Stimulated activated CD8-positive, alpha-beta memory T cell treated with anti-CD3 and anti-CD28 coated beads, Interleukin-15, amount 100 ng/mL, for 4 hours (primary cell): ENCODE measurements at regions not wholly inside any gene's neighbourhood (a gene's known extent, or its start where the extent isn't known, plus 50 kb on each side); places are given as distances from the start of the nearest gene placed in this dataset.
"Not testable (repeated sequence)": the region's sequence is repeated elsewhere in the genome, so short reads cannot be mapped to it uniquely, and the experiment has no call there.

Experiments used
- DNase-seq, 2 donors: peaks; one replicate each; pipeline ENCODE4 v3.0.0-alpha.2; 2020; ENCODE audit warnings: low read depth in 2 of 2

DNA sequence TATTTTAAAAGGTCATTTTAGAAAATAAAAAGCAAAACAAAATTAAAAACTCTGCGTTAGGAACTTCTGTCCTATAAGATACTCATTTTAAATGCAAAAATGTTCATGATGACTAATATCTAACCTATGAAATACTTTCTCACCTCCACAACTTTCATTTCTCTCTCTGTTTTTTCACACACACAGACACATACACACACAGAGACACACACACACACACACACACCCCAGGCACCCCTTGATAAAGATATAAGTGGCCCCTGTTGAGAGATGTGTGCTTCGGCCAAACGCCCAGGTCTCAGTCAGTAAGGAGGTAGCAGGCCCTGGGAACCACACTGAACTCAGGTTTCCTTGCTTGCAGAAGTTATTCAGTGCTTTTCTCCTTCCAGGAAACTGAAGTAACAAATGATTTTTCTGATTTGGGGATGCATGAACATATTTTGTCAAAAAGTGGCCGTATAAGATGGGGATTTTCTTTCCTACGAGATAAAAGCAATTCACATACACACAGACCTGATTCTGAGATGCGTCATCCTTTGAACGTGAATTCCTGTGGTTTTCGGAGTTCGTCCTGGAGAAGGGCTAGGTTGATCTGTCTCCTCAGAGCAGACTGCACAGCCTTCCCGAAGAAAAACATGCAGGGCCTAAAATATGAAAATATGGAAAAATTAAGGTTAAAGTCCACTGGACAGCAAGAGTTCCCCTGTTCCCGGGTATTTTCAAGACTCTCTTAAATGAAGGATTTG is 306.8 kb upstream of the FOXQ1 start:
- DNase-seq, result no peak

DNA sequence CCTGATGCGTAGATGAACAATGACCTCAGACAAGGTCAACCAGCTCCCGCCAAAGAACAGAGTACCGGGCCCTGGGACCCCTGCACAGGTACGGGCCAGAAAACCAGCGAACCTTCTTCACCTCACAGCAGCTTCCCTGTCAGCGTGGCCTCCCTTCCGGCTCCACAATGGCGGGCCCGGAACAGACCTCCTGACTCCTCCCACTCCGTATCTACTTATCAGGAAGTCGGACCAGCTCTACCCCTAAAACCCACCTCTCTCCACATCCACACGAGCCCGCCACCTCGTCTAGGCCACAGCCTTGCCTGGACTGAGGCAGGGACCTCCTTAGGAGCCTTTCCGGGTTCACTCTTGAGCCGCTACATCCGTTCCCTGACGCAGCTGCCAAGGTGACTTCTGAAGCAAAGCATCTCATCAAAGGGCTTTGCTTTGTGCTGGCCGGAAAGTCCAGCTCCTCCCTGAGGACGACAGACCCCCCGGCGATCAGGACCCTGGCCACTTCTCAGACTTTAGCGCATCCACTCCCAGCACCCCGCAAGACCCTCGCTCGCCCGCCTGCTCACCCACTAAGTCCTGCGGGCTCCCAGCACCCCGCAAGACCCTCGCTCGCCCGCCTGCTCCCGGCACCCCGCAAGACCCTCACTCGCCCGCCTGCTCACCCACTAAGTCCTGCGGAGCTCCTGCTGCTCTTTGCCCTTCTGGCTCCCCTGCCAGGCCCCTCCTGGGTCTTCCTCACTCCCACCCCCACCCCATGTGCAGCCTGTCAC is 308.3 kb upstream of the FOXQ1 start:
- no peak for DNase-seq

DNA sequence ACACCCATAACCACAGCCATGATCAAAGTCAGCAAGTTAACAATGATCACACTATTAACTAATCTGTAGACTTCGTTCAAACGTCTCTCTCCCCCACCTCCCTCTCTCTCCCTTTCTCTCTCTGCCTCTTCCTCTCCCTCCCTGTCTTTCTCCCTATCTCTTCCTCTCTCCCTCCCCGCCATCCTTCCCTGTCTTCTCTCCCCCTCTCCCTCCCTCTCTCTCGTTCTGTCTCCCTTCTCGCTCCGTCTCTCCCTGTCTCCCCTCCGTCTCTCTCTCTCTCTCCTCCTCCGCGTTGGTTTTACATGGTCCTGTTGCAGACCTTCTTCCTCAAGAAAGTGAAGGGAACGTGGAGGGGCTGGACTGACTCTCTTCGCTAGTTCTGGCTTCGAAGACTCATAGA is 308.9 kb upstream of the FOXQ1 start:
- no peak for DNase-seq

DNA sequence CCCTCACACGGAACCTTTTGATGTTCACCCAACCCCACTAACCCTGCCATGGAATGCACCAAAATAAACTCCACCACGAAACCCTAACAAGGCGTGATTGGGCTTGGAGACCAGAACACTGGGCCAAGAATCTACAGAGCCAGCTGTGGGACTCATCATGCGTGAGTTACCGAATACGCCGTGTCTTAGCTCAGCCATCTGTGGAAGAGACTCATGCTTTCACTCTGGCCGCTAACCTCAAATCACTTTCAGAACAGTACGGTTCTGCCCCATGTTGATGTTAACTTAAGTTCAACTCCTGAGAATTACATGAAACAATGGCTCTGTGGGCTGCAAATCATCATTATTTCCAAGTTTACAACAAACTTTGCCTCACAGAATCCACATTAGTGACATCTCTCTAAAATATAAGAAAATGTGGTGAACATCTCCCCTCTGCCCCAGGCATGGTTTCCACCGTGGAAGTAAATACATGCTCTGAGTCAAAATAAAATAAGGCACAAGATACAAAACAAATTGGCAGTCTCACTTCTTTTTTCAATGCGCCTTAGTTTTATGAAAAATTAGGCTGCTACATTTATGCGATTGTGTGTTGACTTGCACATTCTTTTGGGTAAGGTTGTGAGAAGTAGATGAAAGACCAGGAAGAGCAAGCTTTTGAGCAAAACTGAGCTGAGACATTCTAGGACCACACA is 308.9 kb upstream of the EXOC2 start:
- no peak for DNase-seq

DNA sequence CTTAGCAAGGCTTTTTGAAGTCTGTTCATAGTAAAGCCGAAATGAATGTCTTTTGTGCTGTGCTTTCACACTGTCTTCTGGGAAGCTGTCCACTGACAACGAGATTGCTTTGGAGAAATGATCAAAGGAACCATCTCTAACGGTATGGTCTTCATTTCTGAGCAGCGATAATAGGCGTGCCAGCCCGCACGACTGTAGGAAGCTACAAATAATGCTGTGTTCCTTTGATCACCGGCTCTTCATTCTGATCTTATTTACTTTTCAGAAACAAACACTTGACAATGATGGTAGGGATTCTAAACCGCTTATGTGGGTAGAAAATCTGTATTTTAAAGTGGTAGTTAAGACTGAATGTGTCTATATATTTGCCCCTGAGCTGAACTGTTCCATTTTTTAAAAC is 306.6 kb upstream of the EXOC2 start:
- DNase-seq, result no peak

DNA sequence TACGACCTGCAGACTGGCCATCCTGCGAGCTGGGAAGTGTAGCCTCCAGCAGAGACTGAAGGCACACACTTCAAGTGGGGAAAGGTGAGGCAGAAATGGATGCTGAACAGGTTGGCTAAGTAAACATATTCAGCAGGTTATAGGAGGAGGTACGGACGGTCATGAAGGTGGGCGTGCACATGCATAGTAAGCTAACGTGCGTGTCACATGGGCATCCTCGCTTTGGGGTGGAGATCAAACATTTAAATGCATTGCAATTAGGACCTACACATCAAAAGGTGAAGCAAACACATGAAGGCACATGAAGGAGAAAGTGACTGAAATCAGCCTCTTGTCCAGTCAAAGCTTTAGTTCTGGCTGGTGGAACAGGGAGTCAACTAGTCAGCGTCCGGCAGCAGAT is 305.6 kb upstream of the EXOC2 start:
- DNase-seq, result no peak

DNA sequence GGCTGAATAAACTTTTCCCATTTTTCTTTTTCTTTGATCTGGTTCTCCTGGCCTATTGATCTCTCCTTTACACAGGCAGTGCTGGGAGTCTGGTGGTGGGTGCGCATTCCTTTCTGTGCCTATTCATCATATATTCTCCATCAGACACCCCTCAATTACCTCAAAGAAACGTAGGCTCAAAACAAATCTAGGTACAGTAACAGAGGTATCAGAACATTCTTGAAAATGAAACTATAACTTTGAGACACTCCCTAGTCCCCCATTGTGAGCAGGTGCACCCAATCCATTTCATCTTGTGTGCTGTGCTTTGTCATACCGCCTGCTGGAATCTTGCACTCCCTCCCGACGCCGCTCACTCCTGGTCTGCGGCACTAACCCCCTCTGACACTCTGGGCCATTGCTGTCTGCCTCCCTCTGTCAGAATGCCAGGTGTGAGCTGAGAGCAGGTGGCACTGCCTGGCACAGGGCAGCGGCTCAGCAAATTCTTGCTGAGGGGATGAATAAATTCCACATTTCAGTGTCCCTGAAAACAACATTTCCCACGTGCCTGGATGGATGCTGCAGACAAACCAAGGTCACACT is 303.4 kb upstream of the EXOC2 start:
- no peak for DNase-seq

DNA sequence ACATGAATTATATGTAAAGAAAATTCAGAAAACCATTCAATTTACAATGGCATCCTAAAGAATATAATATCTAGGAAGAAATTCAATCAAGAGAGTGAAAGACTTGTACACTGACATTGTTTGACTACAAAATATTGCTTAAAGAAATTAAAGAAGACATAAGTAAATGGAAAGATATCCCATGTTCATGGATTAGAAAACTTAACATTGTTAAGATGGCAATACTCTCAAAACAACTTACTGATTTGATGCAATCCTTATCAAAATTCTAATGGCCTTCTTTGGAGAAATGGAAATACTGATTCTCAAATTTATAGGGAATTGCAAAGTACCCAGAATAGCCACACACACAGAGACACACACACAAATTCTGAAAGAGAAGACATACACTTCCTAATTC is 298.3 kb upstream of the EXOC2 start:
- no peak for DNase-seq

DNA sequence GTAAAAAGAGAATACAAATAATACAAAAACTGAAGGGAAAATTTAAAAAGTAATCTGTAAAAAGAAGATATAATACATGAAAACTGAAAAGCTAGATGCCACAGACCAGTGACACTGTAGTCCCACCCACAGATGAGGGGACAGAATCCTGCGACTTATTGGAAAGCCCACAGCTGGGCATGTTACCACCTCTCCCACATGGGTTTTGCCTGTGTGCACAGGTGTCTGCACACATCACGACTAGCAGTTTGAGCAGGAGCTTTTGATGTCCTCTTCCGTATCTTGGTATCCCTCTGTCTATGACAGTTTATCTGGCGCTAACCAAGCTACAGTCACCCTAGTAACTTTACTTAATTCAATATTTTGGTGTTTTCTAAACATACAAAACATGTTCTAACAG is 291.1 kb upstream of the EXOC2 start:
- no peak for DNase-seq

DNA sequence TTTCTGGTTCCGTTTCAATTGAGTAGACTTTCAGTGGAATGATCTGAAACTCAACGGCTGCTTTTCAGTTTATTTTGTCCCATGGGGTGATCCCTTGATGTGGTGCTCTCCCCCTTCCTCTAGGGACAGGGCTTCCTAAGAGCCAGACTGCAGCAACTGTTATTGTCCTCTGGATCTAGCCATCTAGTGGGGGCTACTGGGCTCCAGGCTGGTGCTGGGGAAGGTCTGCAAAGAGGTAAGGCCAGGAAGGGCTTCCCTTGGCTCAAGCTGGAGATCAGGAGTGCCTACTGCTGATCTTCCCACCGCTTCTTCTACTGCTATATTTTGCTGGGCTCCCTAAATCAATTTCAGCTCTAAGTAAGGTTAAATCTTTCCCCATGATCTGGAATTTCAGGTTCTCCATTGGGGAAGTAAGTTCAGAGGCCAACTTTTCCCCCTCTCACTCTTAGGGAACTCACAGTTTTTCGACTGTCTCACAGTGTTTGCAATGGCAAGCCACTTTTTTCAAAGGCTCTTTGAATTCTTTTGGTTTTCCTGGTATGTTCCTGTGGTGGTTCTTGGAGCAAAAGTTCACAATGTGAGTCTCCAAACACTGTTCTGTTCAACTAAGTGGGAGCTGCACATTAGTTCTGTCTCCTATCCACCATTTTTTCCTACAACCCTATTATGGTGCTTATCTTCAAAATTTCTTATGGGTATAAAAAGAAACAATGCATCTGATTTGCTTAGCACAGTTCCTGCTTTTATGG is 286.2 kb upstream of the EXOC2 start:
- DNase-seq, result no peak

DNA sequence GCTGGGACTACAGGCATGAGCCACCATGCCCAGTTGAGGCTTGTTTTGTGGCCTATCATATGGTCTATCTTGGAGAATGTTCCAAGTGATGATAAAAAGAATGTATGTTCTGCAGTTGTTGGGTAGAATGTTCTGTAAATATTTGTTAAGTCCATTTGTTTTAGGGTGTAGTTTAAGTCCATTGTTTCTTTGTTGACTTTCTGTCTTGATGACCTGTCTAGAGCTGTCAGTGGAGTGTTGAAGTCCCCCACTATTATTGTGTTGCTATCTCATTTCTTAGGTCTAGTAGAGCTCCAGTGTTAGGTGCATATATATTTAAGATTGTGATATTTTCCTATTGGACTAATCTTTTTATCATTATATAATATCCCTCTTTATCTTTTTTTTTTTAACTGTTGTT is 284.3 kb upstream of the EXOC2 start:
- not testable (repeated sequence) for DNase-seq

DNA sequence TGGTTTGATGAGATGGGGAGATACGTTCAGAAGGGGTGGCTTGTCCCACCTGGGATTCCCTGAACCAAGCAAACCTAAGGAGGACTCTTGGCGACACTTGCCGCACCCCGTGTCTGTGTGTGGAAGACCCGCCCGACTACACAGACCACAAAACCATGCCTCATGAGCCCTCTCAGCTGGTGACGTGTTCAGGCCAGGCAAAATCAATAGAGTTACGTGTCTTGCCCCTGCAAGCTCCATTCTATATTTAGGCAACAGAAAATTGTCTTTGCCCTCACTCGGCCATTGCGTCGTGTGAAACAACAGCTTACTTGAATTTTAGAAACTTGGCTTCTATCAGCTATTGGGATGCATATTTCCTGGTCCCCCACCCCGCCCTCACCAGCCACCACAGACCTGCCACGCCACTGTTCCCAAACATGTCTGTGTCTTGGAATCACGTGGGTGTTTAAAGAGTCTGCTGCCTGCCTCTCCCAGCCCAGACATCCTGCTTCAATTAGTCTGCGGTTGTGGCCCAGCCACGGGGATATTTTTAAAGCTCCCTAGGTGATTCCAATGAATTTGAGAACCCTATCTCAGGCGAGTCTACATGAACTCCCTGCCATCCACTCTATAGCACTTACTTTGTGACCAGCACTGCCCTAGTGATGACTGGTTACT is 279.2 kb upstream of the EXOC2 start:
- DNase-seq, result no peak

DNA sequence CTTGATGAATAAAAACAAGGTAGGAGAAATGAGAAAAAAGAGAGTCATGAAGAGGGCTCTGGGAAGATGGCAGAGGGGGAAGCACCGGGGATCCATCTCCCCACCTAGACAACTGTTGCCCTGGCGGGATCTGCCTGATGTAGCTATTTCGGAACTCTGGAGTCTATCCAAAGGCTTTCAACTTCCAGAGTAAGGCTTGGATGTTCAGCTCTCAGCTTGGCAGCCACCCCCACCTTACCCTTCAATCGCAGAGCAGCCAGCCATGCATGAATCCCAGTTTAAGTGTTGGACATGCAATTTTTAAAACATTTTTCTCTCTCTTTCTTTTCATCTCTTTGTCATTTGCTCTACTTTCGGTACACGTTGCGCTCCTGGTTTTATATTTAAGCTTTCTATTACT is 275.9 kb upstream of the EXOC2 start:
- no peak for DNase-seq

DNA sequence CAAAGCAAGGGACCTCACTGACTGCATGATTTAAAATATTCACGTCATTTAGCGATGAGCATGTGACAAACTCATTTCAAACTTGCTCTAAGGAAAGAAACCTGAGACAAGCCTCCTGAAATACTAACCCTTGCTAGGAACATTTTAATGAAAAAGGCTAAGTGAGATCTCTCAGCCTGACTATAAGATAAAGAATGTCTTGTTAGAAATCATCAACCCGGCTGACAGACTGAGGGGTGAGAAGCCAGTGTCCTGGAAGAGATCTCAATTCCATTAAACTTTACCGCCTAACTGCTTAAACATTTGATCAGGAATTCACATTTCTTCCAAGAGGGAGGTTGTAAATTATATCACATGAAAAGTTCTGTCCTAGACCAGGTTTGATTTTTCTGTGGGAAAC is 274.8 kb upstream of the EXOC2 start:
- no peak for DNase-seq

DNA sequence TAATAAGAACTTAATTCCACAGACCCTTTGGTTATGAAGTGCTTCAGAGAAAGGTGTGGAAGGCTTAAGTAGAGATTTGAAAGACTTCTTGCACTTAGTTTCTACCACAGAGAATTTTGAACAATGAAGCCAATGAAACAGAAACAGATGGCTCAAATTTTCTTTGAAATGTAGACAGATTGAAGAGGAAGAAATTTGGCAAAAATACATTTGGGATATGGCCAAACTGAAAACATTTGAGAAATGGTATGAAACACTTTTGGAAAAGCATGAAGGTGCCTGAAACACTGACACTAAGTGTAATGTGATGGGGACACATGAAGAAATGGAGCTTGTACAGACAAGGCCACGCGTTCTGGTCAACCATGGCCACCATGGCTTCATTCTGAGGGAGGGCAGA is 272.4 kb upstream of the EXOC2 start:
- no peak for DNase-seq

DNA sequence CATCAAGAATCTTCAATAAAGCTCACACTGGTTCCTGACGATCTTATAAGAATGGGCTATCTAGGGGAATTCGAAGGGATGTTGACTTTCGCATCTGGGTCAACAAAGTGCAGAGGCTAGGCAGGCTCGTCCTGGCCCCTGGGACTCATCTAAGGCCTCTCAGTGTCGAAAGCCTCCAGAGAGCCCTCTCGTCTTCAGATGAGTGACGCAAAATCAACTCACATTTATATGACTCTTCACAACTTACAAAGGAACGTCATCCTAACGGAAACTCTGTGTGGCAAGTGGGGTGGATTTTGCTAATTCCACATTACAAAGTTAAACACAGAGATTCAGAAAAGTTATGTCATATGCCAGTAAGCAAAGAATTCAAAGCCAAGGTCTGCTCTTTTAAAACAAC is 270.5 kb upstream of the EXOC2 start:
- DNase-seq, result no peak

DNA sequence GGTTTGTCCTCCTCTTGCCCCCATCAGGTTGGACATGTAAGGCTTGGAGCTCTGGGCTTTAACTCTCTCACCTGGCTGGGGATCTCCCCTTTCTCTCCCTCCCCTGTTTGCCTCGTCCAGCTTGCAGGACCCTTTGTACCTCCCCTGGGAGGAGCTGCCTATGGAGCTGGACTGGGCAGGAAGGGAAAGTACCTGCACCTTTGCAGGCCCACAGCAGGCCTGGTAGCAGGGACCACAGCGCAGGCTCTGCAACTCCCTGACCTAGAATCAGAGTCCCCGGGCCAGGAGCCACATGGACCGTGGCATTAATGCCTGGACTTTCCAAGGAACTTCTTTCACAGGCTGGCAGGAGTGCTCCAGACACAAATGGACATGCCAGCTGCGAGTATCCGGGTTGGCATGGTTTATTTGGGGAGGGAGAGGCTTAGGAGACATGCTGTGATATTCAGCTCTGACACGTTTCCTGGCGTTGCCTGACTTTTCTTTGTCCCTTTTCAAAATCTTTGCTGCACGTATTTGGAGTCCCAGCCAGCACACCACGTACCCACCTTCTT is 268.5 kb upstream of the EXOC2 start:
- no peak for DNase-seq

DNA sequence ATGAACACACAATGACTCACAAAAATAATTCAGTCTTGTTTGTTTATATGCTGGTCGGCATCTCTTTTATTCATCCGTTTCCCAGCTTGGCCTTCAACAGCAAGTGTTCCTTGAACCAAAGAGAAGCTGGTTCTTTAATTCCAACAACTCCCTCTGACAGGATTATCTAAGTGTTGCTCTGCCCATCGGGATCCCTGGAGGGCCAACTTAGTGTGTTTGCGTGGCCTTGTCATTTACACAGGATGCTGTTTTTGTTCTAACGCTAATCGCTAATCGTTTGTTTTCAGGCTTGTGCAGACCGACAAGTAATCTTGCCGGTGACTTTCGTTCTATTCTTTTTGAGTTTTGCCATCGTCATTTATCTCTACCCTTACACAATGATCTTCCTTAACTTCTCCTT is 267.4 kb upstream of the EXOC2 start:
- no peak for DNase-seq

DNA sequence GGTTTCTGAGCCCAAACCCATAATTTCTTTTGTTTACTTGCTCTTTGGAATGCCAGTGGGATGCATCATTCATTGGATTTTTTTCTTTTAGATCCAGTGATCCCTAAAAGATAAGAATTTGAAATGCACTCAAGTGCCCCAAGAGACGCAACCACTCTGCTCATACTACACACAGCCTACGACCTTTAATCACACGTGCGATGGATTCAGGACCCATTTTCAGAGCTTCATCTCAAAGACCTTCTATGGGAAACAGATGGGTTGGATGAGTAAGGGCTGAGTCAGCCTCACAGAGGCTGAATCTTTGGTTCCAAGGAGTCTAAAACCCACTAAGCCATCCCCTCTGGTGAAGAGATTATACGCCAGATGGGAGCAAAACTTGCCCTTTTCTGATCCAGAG is 265.5 kb upstream of the EXOC2 start:
- DNase-seq, result no peak

DNA sequence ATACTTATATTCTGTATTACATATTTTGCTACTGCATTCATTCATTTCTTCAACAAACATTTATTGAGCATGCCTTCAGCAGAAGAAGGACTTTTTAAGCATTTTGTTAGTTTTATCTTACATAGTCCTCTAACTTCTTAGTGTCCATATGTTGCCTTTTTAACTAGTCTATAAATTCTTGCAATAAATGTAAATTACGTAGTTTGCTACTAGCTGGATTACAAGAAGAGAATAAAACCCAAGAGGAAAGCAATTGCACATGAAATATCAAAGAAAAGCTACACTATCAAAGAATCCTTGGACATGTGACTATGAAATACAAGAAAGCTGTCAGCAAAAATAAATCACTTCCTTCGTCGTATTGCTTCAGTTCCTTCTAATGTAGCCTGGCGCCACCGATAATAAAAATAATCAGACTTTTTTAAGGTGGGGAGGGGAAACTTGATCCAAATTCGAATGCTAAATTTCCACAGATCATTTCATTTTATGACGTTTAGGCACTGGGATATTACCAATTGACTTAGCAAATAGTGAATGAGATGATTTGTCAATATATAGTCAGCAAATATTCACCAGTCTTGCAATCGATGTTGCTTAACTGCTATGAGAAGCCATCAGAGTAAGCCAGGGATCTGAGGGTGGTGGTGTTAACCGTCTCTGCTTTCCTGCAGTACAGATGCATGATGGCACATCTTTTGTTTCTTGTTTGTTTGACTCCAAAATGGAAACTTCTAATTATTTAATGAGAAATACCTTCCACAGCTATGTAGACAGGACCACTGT is 258.7 kb upstream of the EXOC2 start:
- DNase-seq, result no peak
